ENCODE measurements at regions not wholly inside any gene's neighbourhood (a gene's known extent, or its start where the extent isn't known, plus 50 kb on each side); places are given as distances from the start of the nearest gene placed in this dataset.

DNA sequence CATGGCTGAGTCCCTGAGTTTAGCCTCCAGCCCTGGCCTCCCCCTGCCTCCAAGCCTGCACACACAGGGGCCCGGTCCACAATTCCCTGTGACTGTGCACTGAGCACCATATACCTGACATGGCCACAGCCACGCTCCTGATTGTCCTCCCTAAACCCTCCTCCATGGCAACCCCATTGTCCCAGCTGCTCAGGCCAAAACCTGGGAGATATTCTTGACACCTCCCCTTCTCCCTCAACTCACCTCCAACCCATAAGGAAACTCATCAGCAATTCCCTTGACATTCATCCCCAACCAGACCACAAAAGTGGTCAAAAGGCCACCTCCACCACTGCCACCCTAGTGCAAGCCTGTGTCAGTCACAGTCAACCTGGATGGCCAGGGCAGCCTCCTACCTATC, 107.5 kb upstream of the MVB12B start:
- Histone ChIP-seq H3K9ac (ENCODE audit: insufficient read depth, low read length, poor library complexity, severe bottlenecking) (no peak overlapping the region), H3K27me3 (ENCODE audit: control insufficient read depth in 2 of 2, insufficient read depth in 2 of 2, low read length in 2 of 2) (peaks cover 18 to 35% of the 10 kb centered on the region in 2 donors), H3K79me2 (ENCODE audit: insufficient read depth, low read length) (no peaks in the 10 kb centered on the region), H3K4me1 (ENCODE audit: control insufficient read depth in 1 of 2, insufficient read depth in 2 of 2, low read length in 2 of 2) (peaks cover 0 to 3% of the 10 kb centered on the region in 2 donors), H4K20me1 (ENCODE audit: insufficient read depth, low read length) (no peaks in the 10 kb centered on the region), H3K27ac (ENCODE audit: low read depth in 1 of 2, low read length in 2 of 2) (no peak overlapping the region), H3K36me3 (replicated peaks in 1 of 2; ENCODE audit: control insufficient read depth in 1 of 2, insufficient read depth in 2 of 2, low read length in 2 of 2) (no peaks in the 10 kb centered on the region), H3K9me3 (replicated peaks in 1 of 2; ENCODE audit: control insufficient read depth in 1 of 2, insufficient read depth in 1 of 2, low read length in 2 of 2) (peaks cover 7 to 10% of the 10 kb centered on the region in 2 donors), H2AFZ (ENCODE audit: insufficient read depth, low read depth, low read length, poor library complexity, severe bottlenecking) (no peak overlapping the region), H3K4me3 (replicated peaks in 1 of 3; ENCODE audit: low read depth in 2 of 3, low read length in 3 of 3) (no peak overlapping the region), H3K4me2 (replicated peaks; ENCODE audit: extremely low read depth, low read length, poor library complexity, severe bottlenecking) (no peak overlapping the region)
- intact Hi-C loops (cut with micrococcal nuclease): no loop called here
- DNase-seq: no peak
- Mint-ChIP-seq H3K9me3 (peaks cover 6 to 24% (median 19%) of the 10 kb centered on the region in 7 donors), H3K36me3 (no peaks in the 10 kb centered on the region), H3K27me3 (ENCODE audit: low read depth in 3 of 3) (peaks cover 32 to 46% (median 40%) of the 10 kb centered on the region in 3 donors), H3K27ac (no peak overlapping the region), H3K4me1 (peaks cover 2% of the 10 kb centered on the region), H3K4me3 (no peak overlapping the region)
- no peak for TF ChIP-seq CTCF (IDR thresholded peaks at IDR 0.05)
- WGBS (ENCODE audit: insufficient coverage): 85% methylated on average over 1 of the region's 2 CpGs

DNA sequence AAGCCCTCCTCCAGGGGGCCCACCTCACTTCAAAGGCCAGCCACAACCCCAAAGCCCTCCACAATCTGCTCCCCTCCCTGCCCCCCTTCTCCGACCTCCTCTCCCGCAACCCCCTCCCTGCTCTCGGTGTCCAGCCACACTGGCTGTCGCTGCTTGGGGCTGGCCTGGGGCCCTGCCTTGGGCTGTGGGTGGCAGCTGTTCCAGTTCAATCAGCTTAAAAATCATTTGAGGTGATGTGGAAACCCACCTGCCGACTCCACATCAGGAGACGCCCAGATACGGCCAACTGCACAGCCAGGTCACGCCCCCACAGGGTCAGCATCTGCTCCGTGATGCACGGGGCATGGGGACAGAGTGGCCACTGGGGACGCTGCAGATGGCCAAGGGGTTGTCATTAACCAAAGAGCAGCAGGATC, 107.0 kb upstream of the MVB12B start:
- peaks cover 18 to 40% of the 10 kb centered on the region in 2 donors for H3K27me3 ChIP-seq (ENCODE audit: control insufficient read depth in 2 of 2, insufficient read depth in 2 of 2, low read length in 2 of 2)
- H4K20me1 ChIP-seq (ENCODE audit: insufficient read depth, low read length): no peaks in the 10 kb centered on the region
- no peak overlapping the region for H2AFZ ChIP-seq (ENCODE audit: insufficient read depth, low read depth, low read length, poor library complexity, severe bottlenecking)
- peaks cover 4 to 10% of the 10 kb centered on the region in 2 donors for H3K9me3 ChIP-seq (replicated peaks in 1 of 2; ENCODE audit: control insufficient read depth in 1 of 2, insufficient read depth in 1 of 2, low read length in 2 of 2)
- Mint-ChIP-seq H3K36me3 (no peaks in the 10 kb centered on the region), H3K4me1 (peaks cover 2% of the 10 kb centered on the region), H3K27me3 (ENCODE audit: low read depth in 3 of 3) (peaks cover 36 to 51% (median 41%) of the 10 kb centered on the region in 3 donors), H3K4me3 (no peak overlapping the region), H3K27ac (no peak overlapping the region), H3K9me3 (peaks cover 5 to 22% (median 17%) of the 10 kb centered on the region in 7 donors)
- H3K4me1 ChIP-seq (ENCODE audit: control insufficient read depth in 1 of 2, insufficient read depth in 2 of 2, low read length in 2 of 2): peaks cover 0 to 3% of the 10 kb centered on the region in 2 donors
- intact Hi-C loops (cut with micrococcal nuclease): no loop called here
- 98% methylated on average over 10 of the region's 11 CpGs for WGBS (ENCODE audit: insufficient coverage)
- H3K4me3 ChIP-seq (replicated peaks in 1 of 3; ENCODE audit: low read depth in 2 of 3, low read length in 3 of 3): no peak overlapping the region
- H3K79me2 ChIP-seq (ENCODE audit: insufficient read depth, low read length): no peaks in the 10 kb centered on the region
- no peak overlapping the region for H3K4me2 ChIP-seq (replicated peaks; ENCODE audit: extremely low read depth, low read length, poor library complexity, severe bottlenecking)
- no peak overlapping the region for H3K27ac ChIP-seq (ENCODE audit: low read depth in 1 of 2, low read length in 2 of 2)
- no peak for TF ChIP-seq CTCF (IDR thresholded peaks at IDR 0.05)
- no peak overlapping the region for H3K9ac ChIP-seq (ENCODE audit: insufficient read depth, low read length, poor library complexity, severe bottlenecking)
- no peaks in the 10 kb centered on the region for H3K36me3 ChIP-seq (replicated peaks in 1 of 2; ENCODE audit: control insufficient read depth in 1 of 2, insufficient read depth in 2 of 2, low read length in 2 of 2)
- DNase-seq: no peak

Measured in CD14-positive monocyte (primary cell).